PC-3 (cell line): ENCODE measurements at regions not wholly inside any gene's neighbourhood (a gene's known extent, or its start where the extent isn't known, plus 50 kb on each side); places are given as distances from the start of the nearest gene placed in this dataset.

Source experiments
- CTCF ChIP-seq: fragments of 300-600 bp; sonication (generic); conservative IDR thresholded peaks from 2 replicates; pipeline ENCODE4 v1.5.1; 2017; ENCODE audit warnings: antibody characterized with exemption, low read depth, mild to moderate bottlenecking, low read length
- EZH2phosphoT487 ChIP-seq: fragments of 300-600 bp; sonication (generic); IDR thresholded peaks from 2 replicates; pipeline ENCODE4 v1.6.1; 2018; ENCODE audit warnings: mild to moderate bottlenecking, antibody characterized with exemption, low read length, borderline replicate concordance

DNA sequence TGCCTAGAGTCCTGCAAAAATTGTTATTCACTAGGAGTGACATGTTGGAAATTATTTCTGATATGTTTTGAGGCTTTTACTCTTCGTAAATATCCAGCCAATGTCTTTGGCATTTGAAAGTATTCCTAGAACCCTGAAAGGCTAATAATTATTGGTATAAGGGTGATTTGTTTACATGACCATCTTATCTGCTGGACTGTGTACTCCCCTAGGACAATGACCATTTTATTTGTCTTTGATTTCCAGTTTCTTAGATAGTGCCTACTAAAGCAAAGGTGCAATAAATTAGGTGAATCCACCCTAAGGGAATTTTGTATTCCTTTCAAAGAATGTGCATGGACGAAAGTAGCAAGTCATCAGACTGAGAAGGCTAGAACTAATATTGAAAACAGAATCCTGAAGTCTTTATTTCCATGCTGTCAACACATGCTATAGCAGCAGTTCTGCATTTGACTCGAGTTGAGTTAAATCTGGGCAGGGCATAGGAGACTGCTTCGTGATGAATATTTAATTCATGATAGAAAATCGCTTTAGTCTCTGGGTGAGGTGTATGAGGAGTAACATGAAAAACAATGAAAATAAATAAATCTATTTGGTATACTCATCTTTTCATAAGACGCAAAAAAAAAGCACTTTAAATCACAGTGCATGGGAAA is 235.7 kb downstream of the GPD2 start:
- TF ChIP-seq CTCF (no peak), EZH2phosphoT487 (no peak)
